ENCODE measurements at regions not wholly inside any gene's neighbourhood (a gene's known extent, or its start where the extent isn't known, plus 50 kb on each side); places are given as distances from the start of the nearest gene placed in this dataset.

DNA sequence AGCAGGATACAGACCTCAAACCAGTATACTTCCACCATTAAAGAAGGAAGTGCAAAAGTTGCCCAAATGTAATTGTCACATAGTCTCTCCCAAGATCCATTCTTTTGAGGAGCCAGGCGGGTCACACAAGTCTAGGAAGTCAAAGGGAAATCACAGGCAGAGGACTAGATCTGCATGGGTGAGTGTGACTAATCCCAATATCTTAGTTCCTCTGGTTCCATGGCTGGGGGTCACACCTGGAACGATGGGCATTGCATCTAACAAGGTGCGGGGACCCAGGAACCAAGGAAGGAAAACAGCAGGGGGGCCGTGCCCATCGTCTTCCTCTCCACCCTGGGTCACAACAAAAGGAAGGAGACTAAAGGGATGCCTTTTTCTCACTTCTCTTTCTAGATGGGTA is 1138.8 kb downstream of the XPNPEP1 start:
- no peak for DNase-seq (ENCODE audit: low read depth)
- no peak overlapping the region for H3K4me3 ChIP-seq (replicated peaks; ENCODE audit: low read depth, low read length)
- TF ChIP-seq, protein P1, sequence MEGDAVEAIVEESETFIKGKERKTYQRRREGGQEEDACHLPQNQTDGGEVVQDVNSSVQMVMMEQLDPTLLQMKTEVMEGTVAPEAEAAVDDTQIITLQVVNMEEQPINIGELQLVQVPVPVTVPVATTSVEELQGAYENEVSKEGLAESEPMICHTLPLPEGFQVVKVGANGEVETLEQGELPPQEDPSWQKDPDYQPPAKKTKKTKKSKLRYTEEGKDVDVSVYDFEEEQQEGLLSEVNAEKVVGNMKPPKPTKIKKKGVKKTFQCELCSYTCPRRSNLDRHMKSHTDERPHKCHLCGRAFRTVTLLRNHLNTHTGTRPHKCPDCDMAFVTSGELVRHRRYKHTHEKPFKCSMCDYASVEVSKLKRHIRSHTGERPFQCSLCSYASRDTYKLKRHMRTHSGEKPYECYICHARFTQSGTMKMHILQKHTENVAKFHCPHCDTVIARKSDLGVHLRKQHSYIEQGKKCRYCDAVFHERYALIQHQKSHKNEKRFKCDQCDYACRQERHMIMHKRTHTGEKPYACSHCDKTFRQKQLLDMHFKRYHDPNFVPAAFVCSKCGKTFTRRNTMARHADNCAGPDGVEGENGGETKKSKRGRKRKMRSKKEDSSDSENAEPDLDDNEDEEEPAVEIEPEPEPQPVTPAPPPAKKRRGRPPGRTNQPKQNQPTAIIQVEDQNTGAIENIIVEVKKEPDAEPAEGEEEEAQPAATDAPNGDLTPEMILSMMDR (IDR thresholded peaks at IDR 0.05; ENCODE audit: low read length, missing control alignments), result no peak

DNA sequence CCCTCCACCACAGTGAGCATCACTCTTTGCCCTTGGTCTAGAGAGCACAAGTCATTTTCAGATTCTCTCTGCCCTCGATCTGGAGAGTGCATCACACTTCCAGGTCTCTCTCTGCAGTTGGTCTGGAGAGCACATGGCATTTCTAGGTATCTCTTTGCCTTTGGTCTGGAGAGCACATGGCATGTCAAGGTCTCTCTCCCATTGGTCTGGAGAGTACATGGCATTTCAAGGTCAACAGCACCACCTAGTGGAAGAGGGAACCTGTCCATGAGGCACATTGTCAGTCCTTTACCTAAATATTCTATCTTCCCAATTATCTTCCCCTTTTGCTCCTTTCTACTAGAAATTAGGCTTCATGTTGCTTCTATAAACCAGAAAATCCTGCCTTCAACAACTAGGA is 1139.4 kb downstream of the XPNPEP1 start:
- DNase-seq (ENCODE audit: low read depth), result peak; percentile 79

DNA sequence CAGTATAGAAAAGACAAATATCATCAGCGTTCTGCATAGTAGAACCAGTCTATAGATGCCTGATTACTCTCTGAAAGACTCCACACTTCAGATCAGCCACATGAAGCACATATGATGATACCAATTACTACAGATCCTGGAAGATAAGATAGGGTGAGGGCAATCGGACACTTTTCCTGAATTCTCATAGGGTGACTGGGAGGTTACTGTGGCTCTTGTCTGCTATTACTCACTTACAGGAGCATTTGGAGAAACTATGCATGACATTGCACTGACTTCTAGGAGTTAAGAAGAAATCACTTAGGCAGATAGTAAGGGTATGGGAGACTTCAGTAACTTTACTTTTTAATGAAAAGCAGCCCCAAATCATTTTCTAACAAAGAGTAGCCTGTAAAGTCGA is 1140.9 kb downstream of the XPNPEP1 start:
- DNase-seq (ENCODE audit: low read depth), result no peak
- TF ChIP-seq, protein P1 (IDR thresholded peaks at IDR 0.05; ENCODE audit: low read length, missing control alignments), result no peak
- H3K4me3 ChIP-seq (replicated peaks; ENCODE audit: low read depth, low read length), result no peak overlapping the region

More for the DNA sequence above, 1139.4 kb downstream of the XPNPEP1 start:
- TF ChIP-seq, protein P1 (IDR thresholded peaks at IDR 0.05; ENCODE audit: low read length, missing control alignments), result peak; percentile 53
- H3K4me3 ChIP-seq (replicated peaks; ENCODE audit: low read depth, low read length), result no peak overlapping the region

DNA sequence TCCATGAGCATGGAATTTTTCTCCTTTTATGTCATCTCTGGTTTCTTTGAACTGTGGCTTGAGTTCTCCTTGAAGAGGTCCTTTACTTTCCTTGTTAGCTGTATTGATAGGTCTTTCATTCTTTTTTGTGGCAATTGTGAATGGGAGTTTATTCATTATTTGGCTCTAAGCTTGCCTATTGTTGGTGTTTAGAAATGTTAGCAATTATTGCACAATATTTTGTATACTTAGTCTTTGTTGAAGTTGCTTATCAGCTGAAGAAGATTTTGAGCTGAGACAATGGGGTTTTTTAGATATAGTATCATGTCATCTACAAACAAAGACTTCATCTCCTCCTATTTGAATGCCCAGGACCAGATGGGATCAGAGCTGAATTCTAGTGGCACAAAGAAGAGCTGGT is 1143.8 kb downstream of the XPNPEP1 start:
- H3K4me3 ChIP-seq (replicated peaks; ENCODE audit: low read depth, low read length), result no peak overlapping the region

DNA sequence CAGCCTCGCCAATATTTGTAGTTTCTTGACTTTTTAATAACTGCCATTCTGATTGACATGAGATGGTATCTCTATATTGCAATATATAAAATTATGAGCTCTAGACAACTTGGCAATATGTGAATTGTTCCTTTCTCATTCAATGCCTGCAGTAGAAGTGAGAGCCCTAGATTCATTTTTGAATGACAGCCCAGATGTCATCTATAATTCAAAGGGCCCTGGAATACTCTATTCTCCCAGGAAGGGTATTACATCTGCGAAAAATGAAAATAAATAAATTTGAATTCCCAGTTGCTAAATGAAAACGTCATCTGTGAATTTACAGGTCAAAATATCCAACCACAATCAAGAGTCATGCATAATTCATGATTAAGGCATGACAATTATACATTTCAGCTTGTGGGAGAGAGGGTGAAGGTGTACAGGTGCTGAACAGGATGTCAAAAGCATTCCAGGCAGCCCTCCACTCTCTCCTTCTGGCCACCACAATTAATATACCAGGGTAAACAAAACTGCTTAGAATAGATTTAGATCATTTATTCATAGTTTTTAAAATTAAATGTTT is 1147.3 kb downstream of the XPNPEP1 start:
- H3K4me3 ChIP-seq (replicated peaks; ENCODE audit: low read depth, low read length), result no peak overlapping the region
- TF ChIP-seq, protein P1 (IDR thresholded peaks at IDR 0.05; ENCODE audit: low read length, missing control alignments), result no peak
- DNase-seq (ENCODE audit: low read depth), result no peak

More for the DNA sequence above, 1143.8 kb downstream of the XPNPEP1 start:
- TF ChIP-seq, protein P1 (IDR thresholded peaks at IDR 0.05; ENCODE audit: low read length, missing control alignments), result no peak
- no peak for DNase-seq (ENCODE audit: low read depth)

DNA sequence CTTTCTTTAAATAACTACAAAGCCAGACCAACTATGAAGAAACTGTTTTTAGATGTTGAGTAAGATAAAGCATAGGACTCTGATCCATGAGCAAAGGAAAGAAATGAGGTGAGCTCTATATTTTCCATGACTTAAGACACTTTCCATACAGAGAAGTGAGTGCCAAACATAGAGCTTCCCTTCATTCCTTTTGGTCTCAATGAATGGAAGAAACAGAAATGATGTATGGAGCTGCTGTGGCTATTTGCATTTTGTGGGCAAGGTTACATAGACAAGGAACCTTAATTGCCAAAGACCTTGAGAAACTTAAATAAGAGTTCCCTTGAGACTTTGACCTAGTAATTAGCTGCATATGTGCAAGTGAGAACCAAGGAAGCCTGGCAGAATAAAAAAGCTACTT is 1152.2 kb downstream of the XPNPEP1 start:
- no peak overlapping the region for H3K4me3 ChIP-seq (replicated peaks; ENCODE audit: low read depth, low read length)
- no peak for DNase-seq (ENCODE audit: low read depth)
- TF ChIP-seq, protein P1 (IDR thresholded peaks at IDR 0.05; ENCODE audit: low read length, missing control alignments), result no peak

DNA sequence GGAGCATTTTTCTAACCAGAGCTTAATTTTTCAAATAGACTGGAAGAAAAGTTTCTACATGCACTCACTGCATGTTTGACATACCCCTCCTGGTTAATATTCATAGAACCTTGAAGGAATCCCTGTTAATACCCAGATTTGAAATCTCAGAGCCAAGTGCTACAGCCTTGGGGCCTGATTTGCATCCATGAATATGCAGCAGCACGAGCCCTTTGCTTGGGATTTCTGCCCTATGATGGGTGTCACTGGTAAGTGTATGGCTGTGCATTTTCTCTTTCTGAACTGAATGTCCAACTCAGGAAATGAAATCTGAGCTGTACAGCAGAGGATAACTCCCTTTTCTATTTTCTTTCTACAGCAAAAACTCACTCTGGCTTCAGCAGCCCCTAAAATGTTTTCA is 1157.5 kb downstream of the XPNPEP1 start:
- DNase-seq (ENCODE audit: low read depth), result no peak
- TF ChIP-seq, protein P1 (IDR thresholded peaks at IDR 0.05; ENCODE audit: low read length, missing control alignments), result no peak
- H3K4me3 ChIP-seq (replicated peaks; ENCODE audit: low read depth, low read length), result no peak overlapping the region

Measured in fibroblast of pulmonary artery (primary cell).